Esophagus squamous epithelium (tissue), 5 donors: ENCODE measurements at regions not wholly inside any gene's neighbourhood (a gene's known extent, or its start where the extent isn't known, plus 50 kb on each side); places are given as distances from the start of the nearest gene placed in this dataset.
A peak's percentile ranks its signal among the peaks of the same experiment; 100 is the strongest.

Source experiments
- DNase-seq: peaks from one replicate; lab custom pipeline; 2025; lab: John Stamatoyannopoulos, UW
- H3K27ac ChIP-seq, 4 donors: fragments of 200-600 bp; sonication (generic); one replicate each; pipeline ENCODE4 v1.5.1; 2016 to 2019; ENCODE audit warnings: mild to moderate bottlenecking in 1 of 4
- H3K27me3 ChIP-seq, 4 donors: fragments of 200-600 bp; sonication (generic); 1 replicate in 3 of 4; 2 replicates in 1 of 4; pipeline versions ENCODE4 v1.5.1 to v1.6.0; 2017 to 2021; ENCODE audit warnings: antibody characterized with exemption in 1 of 4
- H3K36me3 ChIP-seq, 3 donors: fragments of 200-600 bp; sonication (generic); one replicate each; pipeline ENCODE4 v1.5.1; 2016 to 2019
- H3K4me1 ChIP-seq, 3 donors: fragments of 200-600 bp; sonication (generic); one replicate each; pipeline ENCODE4 v1.5.1; 2017 to 2019
- H3K4me3 ChIP-seq, 4 donors: fragments of 200-600 bp; sonication (generic); 1 replicate in 3 of 4; 2 replicates in 1 of 4; pipeline ENCODE4 v1.5.1; 2016 to 2019; ENCODE audit warnings: mild to moderate bottlenecking in 2 of 4, moderate library complexity in 1 of 4
- H3K9me3 ChIP-seq, 3 donors: fragments of 200-600 bp; sonication (generic); one replicate each; pipeline ENCODE4 v1.5.1; 2016 to 2019
- POLR2A ChIP-seq, 4 donors: fragments of 450-650 bp; IDR thresholded peaks; one replicate each; pipeline ENCODE4 v1.6.1; 2017; ENCODE audit warnings: antibody characterized with exemption in 4 of 4, mild to moderate bottlenecking in 4 of 4, moderate library complexity in 3 of 4
- WGBS, 2 donors: methylation state at CpG; one replicate each; pipeline ENCODE4 v1.1.5; 2018; 5-methylcytosine and 5-hydroxymethylcytosine counted together
- intact Hi-C: fragments of 100-400 bp; cut with DNase I; formaldehyde crosslinking; loops from one replicate; pipeline ENCODE4 v1.15.0; 2022
- TF ChIP-seq, protein P1 (sequence below), 6 experiments: fragments of 450-650 bp in 4 of 6; fragments of 200-600 bp in 2 of 6; sonication (generic) in 2 of 6; IDR thresholded peaks; one replicate each; pipeline ENCODE4 v1.5.1; 2016 to 2019; ENCODE audit warnings: antibody characterized with exemption in 6 of 6, mild to moderate bottlenecking in 4 of 6, moderate library complexity in 4 of 6
- donor health status: DM: yes; HTN: yes; CAD: no.

DNA sequence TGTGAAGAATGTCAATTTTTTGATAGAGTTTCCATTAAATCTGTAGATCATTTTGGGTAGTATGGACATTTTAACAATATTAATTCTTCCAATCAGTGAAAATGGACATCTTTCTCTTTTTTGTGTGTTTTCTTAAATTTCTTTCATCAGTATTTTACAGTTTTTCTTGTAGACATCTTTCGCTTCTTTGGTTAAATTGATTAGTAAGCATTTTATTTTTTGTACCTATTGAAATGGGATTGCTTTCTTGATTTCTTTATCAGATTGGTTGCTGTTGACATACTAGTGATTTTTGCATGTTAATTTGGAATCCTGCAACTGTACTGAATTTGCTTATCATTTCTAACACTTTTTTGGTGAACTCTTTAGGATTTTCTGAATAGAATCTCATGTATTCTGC lies 683.2 kb upstream of the NCAM2 start:
- H3K36me3 ChIP-seq, result no peaks in the 10 kb centered on the region
- H3K27ac ChIP-seq, result no peak overlapping the region
- intact Hi-C loops, result no loop called here
- H3K4me3 ChIP-seq, result no peak overlapping the region
- TF ChIP-seq, protein P1, sequence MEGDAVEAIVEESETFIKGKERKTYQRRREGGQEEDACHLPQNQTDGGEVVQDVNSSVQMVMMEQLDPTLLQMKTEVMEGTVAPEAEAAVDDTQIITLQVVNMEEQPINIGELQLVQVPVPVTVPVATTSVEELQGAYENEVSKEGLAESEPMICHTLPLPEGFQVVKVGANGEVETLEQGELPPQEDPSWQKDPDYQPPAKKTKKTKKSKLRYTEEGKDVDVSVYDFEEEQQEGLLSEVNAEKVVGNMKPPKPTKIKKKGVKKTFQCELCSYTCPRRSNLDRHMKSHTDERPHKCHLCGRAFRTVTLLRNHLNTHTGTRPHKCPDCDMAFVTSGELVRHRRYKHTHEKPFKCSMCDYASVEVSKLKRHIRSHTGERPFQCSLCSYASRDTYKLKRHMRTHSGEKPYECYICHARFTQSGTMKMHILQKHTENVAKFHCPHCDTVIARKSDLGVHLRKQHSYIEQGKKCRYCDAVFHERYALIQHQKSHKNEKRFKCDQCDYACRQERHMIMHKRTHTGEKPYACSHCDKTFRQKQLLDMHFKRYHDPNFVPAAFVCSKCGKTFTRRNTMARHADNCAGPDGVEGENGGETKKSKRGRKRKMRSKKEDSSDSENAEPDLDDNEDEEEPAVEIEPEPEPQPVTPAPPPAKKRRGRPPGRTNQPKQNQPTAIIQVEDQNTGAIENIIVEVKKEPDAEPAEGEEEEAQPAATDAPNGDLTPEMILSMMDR (IDR thresholded peaks at IDR 0.05), result no peak
- TF ChIP-seq POLR2A (IDR thresholded peaks at IDR 0.05), result no peak
- H3K27me3 ChIP-seq, result no peaks in the 10 kb centered on the region
- H3K9me3 ChIP-seq, result no peaks in the 10 kb centered on the region
- DNase-seq, result no peak
- 67 to 94% methylated on average over 1 of the region's 1 CpG for WGBS, 2 donors
- no peaks in the 10 kb centered on the region for H3K4me1 ChIP-seq

DNA sequence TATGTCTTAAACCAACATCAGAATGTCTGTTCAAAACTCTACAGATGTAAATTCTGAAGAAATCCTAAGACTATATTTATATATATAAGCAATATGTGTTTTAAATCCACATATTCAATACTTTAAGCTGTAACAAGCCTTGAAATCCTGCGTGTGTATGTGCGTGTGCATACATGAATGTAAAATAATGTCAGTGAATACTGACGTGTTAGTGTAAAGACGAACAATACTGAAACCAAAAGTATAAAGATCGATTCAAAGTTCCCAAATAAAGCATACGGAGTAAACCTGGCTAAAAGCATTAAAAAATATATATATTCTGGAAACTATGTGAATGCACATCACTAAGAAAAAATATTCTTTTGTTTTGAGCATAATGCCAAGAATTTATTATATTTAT lies 668.6 kb upstream of the NCAM2 start:
- Histone ChIP-seq H3K9me3 (no peaks in the 10 kb centered on the region), H3K4me1 (no peaks in the 10 kb centered on the region), H3K36me3 (no peaks in the 10 kb centered on the region), H3K27ac (no peak overlapping the region), H3K4me3 (peak overlapping the region in 3 of 4 donors; percentile 10 to 24 (median 11)), H3K27me3 (no peaks in the 10 kb centered on the region)
- TF ChIP-seq, protein P1 (IDR thresholded peaks at IDR 0.05), result no peak
- no peak for DNase-seq
- 69 to 70% methylated on average over 6 of the region's 6 CpGs for whole genome bisulfite sequencing, 2 donors
- intact Hi-C loops, result no loop called here

DNA sequence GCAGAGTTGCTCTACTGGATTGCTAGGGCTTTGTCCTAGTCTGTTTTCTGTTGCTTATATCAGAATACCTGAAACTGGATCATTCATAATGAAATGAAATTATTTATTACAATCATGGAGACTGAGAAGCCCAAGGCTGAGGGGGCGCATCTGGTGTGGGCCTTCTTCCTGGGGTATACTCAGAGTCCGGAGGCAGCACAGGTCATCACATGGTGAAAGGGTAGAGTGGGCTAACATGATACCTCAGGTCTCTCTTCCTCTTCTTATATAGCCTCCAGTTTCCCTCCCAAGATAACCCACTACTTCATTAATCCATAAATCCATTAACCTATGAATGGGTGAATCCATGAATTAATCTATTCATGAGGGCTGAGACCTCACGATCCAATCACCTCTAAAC lies 667.6 kb upstream of the NCAM2 start:
- Histone ChIP-seq H3K4me3 (no peak overlapping the region), H3K27me3 (no peaks in the 10 kb centered on the region), H3K9me3 (no peaks in the 10 kb centered on the region), H3K27ac (no peak overlapping the region), H3K4me1 (no peaks in the 10 kb centered on the region), H3K36me3 (no peaks in the 10 kb centered on the region)
- intact Hi-C loops, result no loop called here
- WGBS, 2 donors, result 83 to 92% methylated on average over 3 of the region's 3 CpGs
- no peak for DNase-seq
- TF ChIP-seq, protein P1 (IDR thresholded peaks at IDR 0.05), result no peak
- TF ChIP-seq POLR2A (IDR thresholded peaks at IDR 0.05), result no peak

DNA sequence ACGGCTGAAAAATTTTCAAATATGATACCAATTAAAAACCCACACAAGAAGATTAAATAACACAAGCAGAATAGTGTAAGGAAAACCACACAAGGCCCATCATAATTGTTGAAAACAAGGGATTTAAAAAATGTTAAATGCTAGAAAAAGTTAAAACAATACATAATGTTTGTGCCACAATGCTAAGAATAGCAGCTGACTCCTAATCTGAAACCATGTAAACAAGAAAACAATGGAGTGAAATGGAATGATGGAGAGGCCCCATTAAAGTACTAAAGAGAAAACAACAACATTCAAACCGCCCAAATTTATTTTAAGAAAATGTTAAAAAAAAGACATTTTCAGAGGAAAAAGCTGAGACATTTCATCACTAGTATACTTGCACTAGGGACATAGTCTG lies 663.6 kb upstream of the NCAM2 start:
- WGBS, 2 donors, result 77 to 93% methylated on average over 2 of the region's 2 CpGs
- Histone ChIP-seq H3K4me3 (no peak overlapping the region), H3K36me3 (no peaks in the 10 kb centered on the region), H3K9me3 (no peaks in the 10 kb centered on the region), H3K4me1 (no peaks in the 10 kb centered on the region), H3K27me3 (no peaks in the 10 kb centered on the region), H3K27ac (no peak overlapping the region)
- no peak for DNase-seq
- intact Hi-C loops, result no loop called here
- TF ChIP-seq POLR2A (IDR thresholded peaks at IDR 0.05), result no peak
- TF ChIP-seq, protein P1 (IDR thresholded peaks at IDR 0.05), result no peak

DNA sequence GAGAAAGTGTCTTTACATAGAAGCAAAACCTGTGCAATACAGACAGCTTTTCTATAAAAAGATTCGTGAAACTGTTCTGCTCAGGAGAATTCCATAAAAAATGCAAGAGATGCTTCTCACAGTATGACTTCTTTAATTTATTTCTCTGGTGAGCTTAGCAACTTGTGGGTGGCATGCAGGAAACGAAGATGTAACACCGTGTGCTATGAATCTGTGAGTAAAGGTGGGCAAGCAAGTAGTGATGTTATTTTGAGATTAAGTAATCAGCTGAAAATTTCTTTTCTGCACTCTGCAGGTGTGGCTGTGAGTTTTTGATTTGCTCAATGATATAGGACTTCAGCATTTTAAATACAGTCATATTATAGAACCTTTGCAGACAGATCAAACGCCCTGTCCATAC lies 656.8 kb upstream of the NCAM2 start:
- Histone ChIP-seq H3K4me3 (no peak overlapping the region), H3K9me3 (no peaks in the 10 kb centered on the region), H3K27me3 (no peaks in the 10 kb centered on the region), H3K4me1 (no peaks in the 10 kb centered on the region), H3K27ac (no peak overlapping the region), H3K36me3 (no peaks in the 10 kb centered on the region)
- 70 to 71% methylated on average over 4 of the region's 4 CpGs for WGBS, 2 donors
- no peak for TF ChIP-seq POLR2A (IDR thresholded peaks at IDR 0.05)
- TF ChIP-seq, protein P1 (IDR thresholded peaks at IDR 0.05), result no peak
- DNase-seq, result no peak
- intact Hi-C loops, result no loop called here
